PC-9 (cell line): ENCODE measurements at regions not wholly inside any gene's neighbourhood (a gene's known extent, or its start where the extent isn't known, plus 50 kb on each side); places are given as distances from the start of the nearest gene placed in this dataset.

Experiments used
- CTCF ChIP-seq: fragments of 200-600 bp; sonication (generic); conservative IDR thresholded peaks from 2 replicates; pipeline ENCODE4 v1.6.1; 2017; ENCODE audit warnings: mixed run types, antibody characterized with exemption, mild to moderate bottlenecking, moderate library complexity
- EZH2 ChIP-seq: fragments of 200-600 bp; sonication (generic); IDR thresholded peaks from 2 replicates; pipeline ENCODE4 v1.8.0; 2017; ENCODE audit warnings: antibody characterized with exemption, low read depth

GRCh38 chr16:54774768-54775167 lies 155.9 kb upstream of the IRX5 start:
- TF ChIP-seq CTCF, result no peak
- TF ChIP-seq EZH2, result no peak
